ENCODE measurements at regions not wholly inside any gene's neighbourhood (a gene's known extent, or its start where the extent isn't known, plus 50 kb on each side); places are given as distances from the start of the nearest gene placed in this dataset.

- Histone ChIP-seq H3K4me1 (no peaks in the 10 kb centered on the region), H3K9me3 (no peaks in the 10 kb centered on the region), H3K36me3 (no peaks in the 10 kb centered on the region), H3K4me3 (no peak overlapping the region), H3K27me3 (no peaks in the 10 kb centered on the region), H3K27ac (no peak overlapping the region)
- DNase-seq (peak in 1 of 2 donors; percentile 82), ATAC-seq (ENCODE audit: low FRiP score in 2 of 2) (no peak)
- 93 to 95% methylated on average over 24 to 25 of the region's 25 CpGs for WGBS, 2 donors
- no peak for TF ChIP-seq EP300 (IDR thresholded peaks at IDR 0.05)
- no peak for TF ChIP-seq POLR2AphosphoS5 (IDR thresholded peaks at IDR 0.05)
- no peak for TF ChIP-seq POLR2A (IDR thresholded peaks at IDR 0.05)
- TF ChIP-seq CTCF (IDR thresholded peaks at IDR 0.05) = no peak
Measured at GRCh38 chr18:67215686-67216085, 300.8 kb downstream of the DSEL start.

GRCh38 chr18:67211646-67212045 lies 304.9 kb downstream of the DSEL start:
- TF ChIP-seq EP300 (IDR thresholded peaks at IDR 0.05) (no peak), POLR2A (IDR thresholded peaks at IDR 0.05) (no peak), POLR2AphosphoS5 (IDR thresholded peaks at IDR 0.05) (no peak), CTCF (IDR thresholded peaks at IDR 0.05) (no peak)
- no peak overlapping the region for H3K4me3 ChIP-seq
- H3K4me1 ChIP-seq = no peaks in the 10 kb centered on the region
- H3K27me3 ChIP-seq = no peaks in the 10 kb centered on the region
- no peaks in the 10 kb centered on the region for H3K9me3 ChIP-seq
- no peak overlapping the region for H3K27ac ChIP-seq
- H3K36me3 ChIP-seq = no peaks in the 10 kb centered on the region
- ATAC-seq (ENCODE audit: low FRiP score in 2 of 2) (no peak), DNase-seq (no peak)
- 66 to 68% methylated on average over 6 of the region's 6 CpGs for WGBS, 2 donors

GRCh38 chr18:67200665-67201064 lies 315.9 kb downstream of the DSEL start:
- Histone ChIP-seq H3K4me1 (no peaks in the 10 kb centered on the region), H3K36me3 (no peaks in the 10 kb centered on the region), H3K4me3 (no peak overlapping the region), H3K9me3 (no peaks in the 10 kb centered on the region), H3K27ac (no peak overlapping the region), H3K27me3 (no peaks in the 10 kb centered on the region)
- 64 to 76% methylated on average over 8 of the region's 8 CpGs for WGBS, 2 donors
- DNase-seq (no peak), ATAC-seq (ENCODE audit: low FRiP score in 2 of 2) (no peak)
- TF ChIP-seq CTCF (IDR thresholded peaks at IDR 0.05) (no peak), POLR2A (IDR thresholded peaks at IDR 0.05) (no peak), POLR2AphosphoS5 (IDR thresholded peaks at IDR 0.05) (no peak), EP300 (IDR thresholded peaks at IDR 0.05) (no peak)

- TF ChIP-seq CTCF (IDR thresholded peaks at IDR 0.05) (peak in 5 of 6 experiments; percentile 35 to 66 (median 46)), EP300 (IDR thresholded peaks at IDR 0.05) (no peak), POLR2A (IDR thresholded peaks at IDR 0.05) (no peak)
- Histone ChIP-seq H3K27ac (no peak overlapping the region), H3K36me3 (no peaks in the 10 kb centered on the region), H3K4me1 (no peaks in the 10 kb centered on the region), H3K4me3 (no peak overlapping the region), H3K27me3 (no peaks in the 10 kb centered on the region), H3K9me3 (no peaks in the 10 kb centered on the region)
- no peak for DNase-seq
- peak in 1 of 2 donors; percentile 80 for ATAC-seq (ENCODE audit: low FRiP score in 2 of 2)
- 40 to 42% methylated on average over 3 of the region's 3 CpGs for WGBS, 2 donors
Measured at GRCh38 chr18:67199993-67200617, 316.4 kb downstream of the DSEL start.

- Histone ChIP-seq H3K36me3 (no peaks in the 10 kb centered on the region), H3K27me3 (no peaks in the 10 kb centered on the region), H3K9me3 (no peaks in the 10 kb centered on the region), H3K4me1 (no peaks in the 10 kb centered on the region), H3K27ac (no peak overlapping the region), H3K4me3 (no peak overlapping the region)
- ATAC-seq (ENCODE audit: low FRiP score in 2 of 2) = no peak
- no peak for DNase-seq
- TF ChIP-seq POLR2A (IDR thresholded peaks at IDR 0.05) (no peak), CTCF (IDR thresholded peaks at IDR 0.05) (no peak), POLR2AphosphoS5 (IDR thresholded peaks at IDR 0.05) (no peak), EP300 (IDR thresholded peaks at IDR 0.05) (no peak)
- 37 to 38% methylated on average over 5 of the region's 5 CpGs for WGBS, 2 donors
Measured at GRCh38 chr18:67194886-67195285, 321.6 kb downstream of the DSEL start.
